H1 (cell line): ENCODE measurements at regions not wholly inside any gene's neighbourhood (a gene's known extent, or its start where the extent isn't known, plus 50 kb on each side); places are given as distances from the start of the nearest gene placed in this dataset.

Source experiments
- CHD1 ChIP-seq: IDR thresholded peaks from 2 replicates; pipeline ENCODE4 v1.6.1; 2012; ENCODE audit warnings: low read depth, low read length, improper control_type of control experiment
- TF ChIP-seq, protein P1 (sequence below): fragments of 300-600 bp; sonication (generic); IDR thresholded peaks from 2 replicates; pipeline ENCODE4 v1.7.1; 2012; ENCODE audit warnings: low read length, moderate library complexity, mild to moderate bottlenecking, inconsistent platforms; ENCODE audit not compliant: insufficient replicate concordance
- TF ChIP-seq, protein P2 (sequence below): IDR thresholded peaks from 2 replicates; pipeline ENCODE4 v1.6.1; 2012; ENCODE audit warnings: inconsistent platforms

GRCh38 chr5:87116825-87117512, 150.7 kb upstream of the RASA1 start (continued):
- TF ChIP-seq, protein P1, sequence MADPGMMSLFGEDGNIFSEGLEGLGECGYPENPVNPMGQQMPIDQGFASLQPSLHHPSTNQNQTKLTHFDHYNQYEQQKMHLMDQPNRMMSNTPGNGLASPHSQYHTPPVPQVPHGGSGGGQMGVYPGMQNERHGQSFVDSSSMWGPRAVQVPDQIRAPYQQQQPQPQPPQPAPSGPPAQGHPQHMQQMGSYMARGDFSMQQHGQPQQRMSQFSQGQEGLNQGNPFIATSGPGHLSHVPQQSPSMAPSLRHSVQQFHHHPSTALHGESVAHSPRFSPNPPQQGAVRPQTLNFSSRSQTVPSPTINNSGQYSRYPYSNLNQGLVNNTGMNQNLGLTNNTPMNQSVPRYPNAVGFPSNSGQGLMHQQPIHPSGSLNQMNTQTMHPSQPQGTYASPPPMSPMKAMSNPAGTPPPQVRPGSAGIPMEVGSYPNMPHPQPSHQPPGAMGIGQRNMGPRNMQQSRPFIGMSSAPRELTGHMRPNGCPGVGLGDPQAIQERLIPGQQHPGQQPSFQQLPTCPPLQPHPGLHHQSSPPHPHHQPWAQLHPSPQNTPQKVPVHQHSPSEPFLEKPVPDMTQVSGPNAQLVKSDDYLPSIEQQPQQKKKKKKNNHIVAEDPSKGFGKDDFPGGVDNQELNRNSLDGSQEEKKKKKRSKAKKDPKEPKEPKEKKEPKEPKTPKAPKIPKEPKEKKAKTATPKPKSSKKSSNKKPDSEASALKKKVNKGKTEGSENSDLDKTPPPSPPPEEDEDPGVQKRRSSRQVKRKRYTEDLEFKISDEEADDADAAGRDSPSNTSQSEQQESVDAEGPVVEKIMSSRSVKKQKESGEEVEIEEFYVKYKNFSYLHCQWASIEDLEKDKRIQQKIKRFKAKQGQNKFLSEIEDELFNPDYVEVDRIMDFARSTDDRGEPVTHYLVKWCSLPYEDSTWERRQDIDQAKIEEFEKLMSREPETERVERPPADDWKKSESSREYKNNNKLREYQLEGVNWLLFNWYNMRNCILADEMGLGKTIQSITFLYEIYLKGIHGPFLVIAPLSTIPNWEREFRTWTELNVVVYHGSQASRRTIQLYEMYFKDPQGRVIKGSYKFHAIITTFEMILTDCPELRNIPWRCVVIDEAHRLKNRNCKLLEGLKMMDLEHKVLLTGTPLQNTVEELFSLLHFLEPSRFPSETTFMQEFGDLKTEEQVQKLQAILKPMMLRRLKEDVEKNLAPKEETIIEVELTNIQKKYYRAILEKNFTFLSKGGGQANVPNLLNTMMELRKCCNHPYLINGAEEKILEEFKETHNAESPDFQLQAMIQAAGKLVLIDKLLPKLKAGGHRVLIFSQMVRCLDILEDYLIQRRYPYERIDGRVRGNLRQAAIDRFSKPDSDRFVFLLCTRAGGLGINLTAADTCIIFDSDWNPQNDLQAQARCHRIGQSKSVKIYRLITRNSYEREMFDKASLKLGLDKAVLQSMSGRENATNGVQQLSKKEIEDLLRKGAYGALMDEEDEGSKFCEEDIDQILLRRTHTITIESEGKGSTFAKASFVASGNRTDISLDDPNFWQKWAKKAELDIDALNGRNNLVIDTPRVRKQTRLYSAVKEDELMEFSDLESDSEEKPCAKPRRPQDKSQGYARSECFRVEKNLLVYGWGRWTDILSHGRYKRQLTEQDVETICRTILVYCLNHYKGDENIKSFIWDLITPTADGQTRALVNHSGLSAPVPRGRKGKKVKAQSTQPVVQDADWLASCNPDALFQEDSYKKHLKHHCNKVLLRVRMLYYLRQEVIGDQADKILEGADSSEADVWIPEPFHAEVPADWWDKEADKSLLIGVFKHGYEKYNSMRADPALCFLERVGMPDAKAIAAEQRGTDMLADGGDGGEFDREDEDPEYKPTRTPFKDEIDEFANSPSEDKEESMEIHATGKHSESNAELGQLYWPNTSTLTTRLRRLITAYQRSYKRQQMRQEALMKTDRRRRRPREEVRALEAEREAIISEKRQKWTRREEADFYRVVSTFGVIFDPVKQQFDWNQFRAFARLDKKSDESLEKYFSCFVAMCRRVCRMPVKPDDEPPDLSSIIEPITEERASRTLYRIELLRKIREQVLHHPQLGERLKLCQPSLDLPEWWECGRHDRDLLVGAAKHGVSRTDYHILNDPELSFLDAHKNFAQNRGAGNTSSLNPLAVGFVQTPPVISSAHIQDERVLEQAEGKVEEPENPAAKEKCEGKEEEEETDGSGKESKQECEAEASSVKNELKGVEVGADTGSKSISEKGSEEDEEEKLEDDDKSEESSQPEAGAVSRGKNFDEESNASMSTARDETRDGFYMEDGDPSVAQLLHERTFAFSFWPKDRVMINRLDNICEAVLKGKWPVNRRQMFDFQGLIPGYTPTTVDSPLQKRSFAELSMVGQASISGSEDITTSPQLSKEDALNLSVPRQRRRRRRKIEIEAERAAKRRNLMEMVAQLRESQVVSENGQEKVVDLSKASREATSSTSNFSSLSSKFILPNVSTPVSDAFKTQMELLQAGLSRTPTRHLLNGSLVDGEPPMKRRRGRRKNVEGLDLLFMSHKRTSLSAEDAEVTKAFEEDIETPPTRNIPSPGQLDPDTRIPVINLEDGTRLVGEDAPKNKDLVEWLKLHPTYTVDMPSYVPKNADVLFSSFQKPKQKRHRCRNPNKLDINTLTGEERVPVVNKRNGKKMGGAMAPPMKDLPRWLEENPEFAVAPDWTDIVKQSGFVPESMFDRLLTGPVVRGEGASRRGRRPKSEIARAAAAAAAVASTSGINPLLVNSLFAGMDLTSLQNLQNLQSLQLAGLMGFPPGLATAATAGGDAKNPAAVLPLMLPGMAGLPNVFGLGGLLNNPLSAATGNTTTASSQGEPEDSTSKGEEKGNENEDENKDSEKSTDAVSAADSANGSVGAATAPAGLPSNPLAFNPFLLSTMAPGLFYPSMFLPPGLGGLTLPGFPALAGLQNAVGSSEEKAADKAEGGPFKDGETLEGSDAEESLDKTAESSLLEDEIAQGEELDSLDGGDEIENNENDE: no peak
- TF ChIP-seq CHD1: no peak
- TF ChIP-seq, protein P2, sequence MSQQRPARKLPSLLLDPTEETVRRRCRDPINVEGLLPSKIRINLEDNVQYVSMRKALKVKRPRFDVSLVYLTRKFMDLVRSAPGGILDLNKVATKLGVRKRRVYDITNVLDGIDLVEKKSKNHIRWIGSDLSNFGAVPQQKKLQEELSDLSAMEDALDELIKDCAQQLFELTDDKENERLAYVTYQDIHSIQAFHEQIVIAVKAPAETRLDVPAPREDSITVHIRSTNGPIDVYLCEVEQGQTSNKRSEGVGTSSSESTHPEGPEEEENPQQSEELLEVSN: no peak
